Mesendoderm (in vitro differentiated cells): ENCODE measurements at regions not wholly inside any gene's neighbourhood (a gene's known extent, or its start where the extent isn't known, plus 50 kb on each side); places are given as distances from the start of the nearest gene placed in this dataset.
A peak's percentile ranks its signal among the peaks of the same experiment; 100 is the strongest.

Experiments used
- DNase-seq: peaks from one replicate; pipeline ENCODE4 v3.0.0; 2013
- H2AK5ac ChIP-seq: 2 replicates; pipeline ENCODE4 v1.6.1; 2013; ENCODE audit warnings: low read length, inconsistent platforms
- H2BK120ac ChIP-seq: 2 replicates; pipeline ENCODE4 v1.6.1; 2013; ENCODE audit warnings: low read depth, mild to moderate bottlenecking, low read length, moderate library complexity, mixed read lengths
- H2BK15ac ChIP-seq: replicated peaks from 2 replicates; pipeline ENCODE4 v1.6.1; 2013; ENCODE audit warnings: low read depth, mild to moderate bottlenecking, moderate library complexity
- H2BK5ac ChIP-seq: 2 replicates; pipeline ENCODE4 v1.6.1; 2013; ENCODE audit warnings: low read length, inconsistent platforms
- H3K18ac ChIP-seq: 2 replicates; pipeline ENCODE4 v1.6.1; 2013; ENCODE audit warnings: mild to moderate bottlenecking, low read length, mixed read lengths
- H3K23ac ChIP-seq: one replicate; pipeline ENCODE4 v1.6.1; 2013; ENCODE audit warnings: low read length
- H3K27ac ChIP-seq: 2 replicates; pipeline ENCODE4 v1.5.1; 2013; ENCODE audit warnings: low read depth, mild to moderate bottlenecking, inconsistent platforms, low read length, moderate library complexity
- H3K27me3 ChIP-seq: 2 replicates; pipeline ENCODE4 v1.6.1; 2013; ENCODE audit warnings: low read length, control low read depth, mild to moderate bottlenecking, inconsistent platforms; ENCODE audit not compliant: insufficient read depth, poor library complexity
- H3K36me3 ChIP-seq: 2 replicates; pipeline ENCODE4 v1.6.1; 2013; ENCODE audit warnings: low read length, inconsistent platforms; ENCODE audit not compliant: control insufficient read depth, insufficient read depth
- H3K4ac ChIP-seq: one replicate; pipeline ENCODE4 v1.6.1; 2013; ENCODE audit warnings: low read depth, mild to moderate bottlenecking, low read length, moderate library complexity
- H3K4me1 ChIP-seq: 2 replicates; pipeline ENCODE4 v1.6.1; 2013; ENCODE audit warnings: low read depth, low read length, inconsistent platforms; ENCODE audit not compliant: control insufficient read depth
- H3K4me2 ChIP-seq: 2 replicates; pipeline ENCODE4 v1.6.1; 2013; ENCODE audit warnings: low read length
- H3K4me3 ChIP-seq: 2 replicates; pipeline ENCODE4 v1.5.1; 2013; ENCODE audit warnings: mild to moderate bottlenecking, low read length
- H3K56ac ChIP-seq: one replicate; pipeline ENCODE4 v1.6.1; 2013; ENCODE audit warnings: low read length
- H3K79me1 ChIP-seq: 2 replicates; pipeline ENCODE4 v1.6.1; 2013; ENCODE audit warnings: low read length, inconsistent platforms
- H3K79me2 ChIP-seq: 2 replicates; pipeline ENCODE4 v1.6.1; 2013; ENCODE audit warnings: mild to moderate bottlenecking, low read length; ENCODE audit not compliant: control insufficient read depth, insufficient read depth
- H3K9ac ChIP-seq: 2 replicates; pipeline ENCODE4 v1.6.1; 2013; ENCODE audit warnings: low read length, inconsistent platforms
- H4K5ac ChIP-seq: one replicate; pipeline ENCODE4 v1.6.1; 2013; ENCODE audit warnings: low read length
- H4K8ac ChIP-seq: one replicate; pipeline ENCODE4 v1.6.1; 2013; ENCODE audit warnings: low read depth, mild to moderate bottlenecking, control low read depth, low read length, moderate library complexity
- WGBS: extraction: QIAGEN DNeasy Blood & Tissue Kit; methylation state at CpG from one replicate; pipeline ENCODE4 v1.1.7; 2013; ENCODE audit warnings: low lambda C conversion rate, missing lambda C conversion rate; ENCODE audit not compliant: insufficient coverage; ENCODE audit errors: extremely low coverage; 5-methylcytosine and 5-hydroxymethylcytosine counted together

- Histone ChIP-seq H3K79me2 (no peaks in the 10 kb centered on the region), H3K56ac (no peak overlapping the region), H2BK15ac (no peak overlapping the region), H4K5ac (no peak overlapping the region), H2BK120ac (no peak overlapping the region), H3K27ac (no peak overlapping the region), H3K23ac (no peak overlapping the region), H3K9ac (no peak overlapping the region), H2AK5ac (no peak overlapping the region), H3K4ac (no peak overlapping the region), H3K4me3 (no peak overlapping the region), H3K18ac (no peak overlapping the region), H3K4me2 (no peak overlapping the region), H3K36me3 (no peaks in the 10 kb centered on the region), H2BK5ac (no peak overlapping the region), H3K79me1 (no peaks in the 10 kb centered on the region), H4K8ac (no peak overlapping the region), H3K4me1 (no peaks in the 10 kb centered on the region), H3K27me3 (no peaks in the 10 kb centered on the region)
- no CpG with 5 or more reads among the region's 2 CpGs for WGBS
- peak; percentile 13 for DNase-seq
These were observed 110.2 kb upstream of the LHCGR start for GRCh38 chr2:48865704-48866103.

- no peak overlapping the region for H3K56ac ChIP-seq
- H3K4ac ChIP-seq = no peak overlapping the region
- H3K27ac ChIP-seq = no peak overlapping the region
- H3K9ac ChIP-seq = no peak overlapping the region
- no peak overlapping the region for H3K18ac ChIP-seq
- no peak overlapping the region for H2BK15ac ChIP-seq
- H3K79me2 ChIP-seq = no peaks in the 10 kb centered on the region
- DNase-seq = peak; percentile 19
- H3K4me2 ChIP-seq = no peak overlapping the region
- H2BK120ac ChIP-seq = no peak overlapping the region
- no peaks in the 10 kb centered on the region for H3K36me3 ChIP-seq
- no peaks in the 10 kb centered on the region for H3K79me1 ChIP-seq
- no peak overlapping the region for H3K4me3 ChIP-seq
- H3K4me1 ChIP-seq = no peaks in the 10 kb centered on the region
- H4K8ac ChIP-seq = no peak overlapping the region
- H2AK5ac ChIP-seq = no peak overlapping the region
- H3K27me3 ChIP-seq = no peaks in the 10 kb centered on the region
- no peak overlapping the region for H4K5ac ChIP-seq
- H3K23ac ChIP-seq = no peak overlapping the region
- no CpG with 5 or more reads among the region's 2 CpGs for WGBS
- no peak overlapping the region for H2BK5ac ChIP-seq
These were observed 104.9 kb upstream of the LHCGR start for GRCh38 chr2:48860380-48860779.

DNA sequence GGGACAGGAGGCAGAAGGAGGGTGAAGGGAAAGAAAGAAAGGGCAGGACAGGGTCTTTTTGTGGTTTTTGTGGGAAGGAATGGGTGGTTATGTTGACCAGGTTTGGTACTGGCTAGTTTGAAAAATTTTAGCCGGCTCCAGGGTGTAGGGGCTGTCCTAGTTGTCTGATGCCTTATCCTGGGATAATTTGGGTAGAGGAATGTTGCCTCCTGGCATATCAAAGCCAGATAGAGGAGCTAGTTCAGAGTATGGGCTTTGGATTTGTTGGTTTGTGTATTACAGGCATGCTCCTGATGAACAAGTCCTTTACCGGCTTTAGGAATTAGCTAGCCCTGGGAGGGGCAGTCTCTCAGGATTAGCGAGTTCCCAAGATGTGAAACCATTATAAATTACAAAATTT lies 101.1 kb upstream of the LHCGR start:
- H3K79me1 ChIP-seq = no peaks in the 10 kb centered on the region
- no peak overlapping the region for H3K9ac ChIP-seq
- H3K4me2 ChIP-seq = no peak overlapping the region
- no peak for DNase-seq
- no peaks in the 10 kb centered on the region for H3K79me2 ChIP-seq
- H3K4ac ChIP-seq = no peak overlapping the region
- H2BK120ac ChIP-seq = no peak overlapping the region
- H2BK5ac ChIP-seq = no peak overlapping the region
- H2AK5ac ChIP-seq = no peak overlapping the region
- no peak overlapping the region for H3K4me3 ChIP-seq
- no peaks in the 10 kb centered on the region for H3K36me3 ChIP-seq
- H3K23ac ChIP-seq = no peak overlapping the region
- no CpG with 5 or more reads among the region's 3 CpGs for WGBS
- no peaks in the 10 kb centered on the region for H3K27me3 ChIP-seq
- H3K27ac ChIP-seq = no peak overlapping the region
- H3K18ac ChIP-seq = no peak overlapping the region
- no peak overlapping the region for H3K56ac ChIP-seq
- no peak overlapping the region for H4K5ac ChIP-seq
- no peak overlapping the region for H4K8ac ChIP-seq
- no peak overlapping the region for H2BK15ac ChIP-seq
- H3K4me1 ChIP-seq = no peaks in the 10 kb centered on the region

DNA sequence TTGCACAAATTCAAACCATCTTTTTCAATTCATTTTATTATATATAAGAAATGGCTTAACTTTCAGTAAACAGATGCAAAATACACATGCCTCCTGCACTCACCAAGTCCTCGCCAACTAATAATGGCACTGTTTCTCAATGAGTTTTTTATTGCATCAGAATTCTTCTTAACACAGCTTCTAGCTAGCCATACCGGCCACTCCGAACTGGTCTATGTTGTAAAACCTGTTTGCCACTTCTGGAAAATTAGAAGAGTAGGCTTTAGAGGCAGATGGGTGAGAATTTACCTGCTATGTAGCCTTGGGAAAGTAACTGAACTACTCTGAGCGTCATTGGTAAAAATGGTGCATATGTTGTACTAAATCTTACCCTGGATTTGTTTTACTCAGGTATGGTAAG lies 100.6 kb upstream of the LHCGR start:
- WGBS = no CpG with 5 or more reads among the region's 4 CpGs
- Histone ChIP-seq H3K79me1 (no peaks in the 10 kb centered on the region), H3K36me3 (no peaks in the 10 kb centered on the region)

GRCh38 chr2:48855142-48855541 lies 99.6 kb upstream of the LHCGR start:
- Histone ChIP-seq H4K5ac (no peak overlapping the region), H3K4ac (no peak overlapping the region), H4K8ac (no peak overlapping the region), H2BK120ac (no peak overlapping the region), H3K79me1 (no peaks in the 10 kb centered on the region), H3K4me2 (no peak overlapping the region), H3K9ac (no peak overlapping the region), H3K27me3 (no peaks in the 10 kb centered on the region), H3K56ac (no peak overlapping the region), H2AK5ac (no peak overlapping the region), H3K18ac (no peak overlapping the region), H2BK5ac (no peak overlapping the region), H3K36me3 (no peaks in the 10 kb centered on the region), H3K79me2 (no peaks in the 10 kb centered on the region), H3K4me1 (no peaks in the 10 kb centered on the region), H3K4me3 (no peak overlapping the region), H2BK15ac (no peak overlapping the region), H3K27ac (no peak overlapping the region), H3K23ac (no peak overlapping the region)
- DNase-seq = no peak
- WGBS = no CpG with 5 or more reads among the region's 2 CpGs

More for the DNA sequence above, 100.6 kb upstream of the LHCGR start:
- Histone ChIP-seq H3K27me3 (no peaks in the 10 kb centered on the region), H2AK5ac (no peak overlapping the region), H3K27ac (no peak overlapping the region), H3K4me2 (no peak overlapping the region), H3K23ac (no peak overlapping the region), H4K8ac (no peak overlapping the region), H2BK15ac (no peak overlapping the region), H3K4ac (no peak overlapping the region), H2BK5ac (no peak overlapping the region), H3K56ac (no peak overlapping the region), H4K5ac (no peak overlapping the region), H3K9ac (no peak overlapping the region), H3K79me2 (no peaks in the 10 kb centered on the region), H3K4me3 (no peak overlapping the region), H3K4me1 (no peaks in the 10 kb centered on the region), H2BK120ac (no peak overlapping the region), H3K18ac (no peak overlapping the region)
- DNase-seq = no peak

- WGBS = no CpG with 5 or more reads among the region's 1 CpG
- no peak overlapping the region for H3K27ac ChIP-seq
- no peaks in the 10 kb centered on the region for H3K4me1 ChIP-seq
- no peak overlapping the region for H3K9ac ChIP-seq
- H3K79me2 ChIP-seq = no peaks in the 10 kb centered on the region
- no peak overlapping the region for H2BK5ac ChIP-seq
- no peak overlapping the region for H3K4ac ChIP-seq
- H4K8ac ChIP-seq = no peak overlapping the region
- H2BK15ac ChIP-seq = no peak overlapping the region
- no peak overlapping the region for H3K23ac ChIP-seq
- H2BK120ac ChIP-seq = no peak overlapping the region
- H3K56ac ChIP-seq = no peak overlapping the region
- H3K79me1 ChIP-seq = no peaks in the 10 kb centered on the region
- no peaks in the 10 kb centered on the region for H3K36me3 ChIP-seq
- no peak overlapping the region for H3K18ac ChIP-seq
- H3K27me3 ChIP-seq = no peaks in the 10 kb centered on the region
- H2AK5ac ChIP-seq = no peak overlapping the region
- H3K4me2 ChIP-seq = no peak overlapping the region
- DNase-seq = no peak
- H3K4me3 ChIP-seq = no peak overlapping the region
- no peak overlapping the region for H4K5ac ChIP-seq
These were observed 99.2 kb upstream of the LHCGR start for GRCh38 chr2:48854681-48855080.
